Activated CD4-positive, CD25-positive, alpha-beta regulatory T cell (primary cell): ENCODE measurements at regions not wholly inside any gene's neighbourhood (a gene's known extent, or its start where the extent isn't known, plus 50 kb on each side); places are given as distances from the start of the nearest gene placed in this dataset.

ENCODE experiments used
- DNase-seq, 4 experiments: peaks; one replicate each; lab custom pipeline; 2025; lab: John Stamatoyannopoulos, UW

DNA sequence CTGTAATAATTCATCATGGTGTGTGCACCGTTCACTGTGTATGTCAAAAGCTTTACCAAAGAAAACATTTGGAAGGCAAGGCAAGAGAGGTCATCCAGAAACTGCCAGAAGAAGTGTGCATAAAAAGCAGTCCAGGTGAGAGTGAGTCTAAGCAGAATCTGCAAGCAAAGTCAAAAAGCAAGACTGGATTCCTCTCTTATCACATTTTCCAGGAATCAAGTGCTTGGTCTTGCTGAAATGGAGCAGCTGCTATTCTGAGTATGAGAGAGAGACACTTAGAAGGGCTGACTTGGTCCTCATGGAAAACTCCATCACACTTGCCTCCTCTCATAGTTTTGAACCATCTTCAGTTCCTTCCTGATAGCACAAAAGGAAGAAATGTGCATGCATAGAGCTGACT is 231.3 kb downstream of the ANAPC1 start:
- no peak for DNase-seq

DNA sequence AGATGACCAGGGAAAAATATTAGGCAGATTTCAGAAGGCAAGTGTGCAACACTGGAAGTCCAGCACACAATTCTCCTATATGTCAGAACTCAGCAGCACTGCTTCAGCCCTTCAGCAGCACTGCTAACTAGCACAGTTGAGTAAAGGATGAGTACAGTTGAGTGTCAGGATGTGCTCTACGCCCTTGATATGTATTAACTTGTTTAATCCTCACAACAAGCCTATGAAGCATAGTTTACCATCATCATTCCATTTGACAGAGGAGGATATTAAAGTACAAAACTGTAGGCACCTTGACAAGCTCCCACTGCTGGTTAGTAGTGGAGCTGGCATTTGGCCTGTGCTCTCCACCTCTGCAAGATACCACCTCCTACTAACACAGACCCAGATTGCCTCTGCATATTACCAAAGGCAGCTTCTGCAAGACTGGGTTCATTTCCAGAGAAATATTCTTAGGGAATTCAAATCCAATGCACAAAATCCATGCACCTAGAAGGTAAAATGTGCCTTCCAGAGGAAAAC is 230.8 kb downstream of the ANAPC1 start:
- DNase-seq, result no peak

DNA sequence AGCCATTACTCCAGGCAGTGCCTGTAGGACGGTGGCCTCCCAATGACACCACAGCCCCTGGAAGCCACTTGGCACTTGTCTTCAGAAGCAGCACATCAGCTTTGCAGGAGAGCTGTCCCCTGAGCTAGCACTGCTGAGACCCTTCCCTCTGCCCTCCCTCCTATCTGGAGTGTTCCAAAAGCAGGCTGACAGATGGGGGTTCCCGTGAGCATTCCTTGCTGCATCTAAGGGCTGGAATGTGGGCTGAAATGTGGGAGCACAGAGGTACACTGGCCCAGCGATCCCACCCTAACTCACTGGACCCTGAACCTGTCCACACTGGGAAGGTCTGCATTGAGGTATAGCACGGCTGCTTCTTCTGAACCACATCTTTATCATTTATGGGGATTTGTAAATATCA is 230.1 kb downstream of the ANAPC1 start:
- DNase-seq, result no peak

DNA sequence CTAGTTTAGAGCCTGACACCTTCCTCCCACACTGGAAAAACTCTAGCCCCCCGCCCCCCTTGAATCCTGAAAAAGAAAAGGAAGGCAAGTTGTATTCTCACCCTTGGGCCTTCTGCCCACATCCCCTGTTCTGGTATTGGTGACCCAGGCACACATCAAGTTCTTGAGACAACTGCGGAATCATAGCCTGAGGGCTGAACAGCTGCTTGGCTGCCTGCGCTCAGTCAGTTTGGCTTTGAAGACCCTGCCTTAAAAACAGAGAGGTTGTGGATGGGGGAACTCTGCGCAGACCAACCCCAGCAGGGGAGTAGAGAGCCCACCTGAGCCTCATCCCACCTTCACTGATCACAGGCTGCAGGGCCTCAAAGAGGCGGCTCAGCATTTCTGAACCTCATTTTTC is 229.2 kb downstream of the ANAPC1 start:
- no peak for DNase-seq

DNA sequence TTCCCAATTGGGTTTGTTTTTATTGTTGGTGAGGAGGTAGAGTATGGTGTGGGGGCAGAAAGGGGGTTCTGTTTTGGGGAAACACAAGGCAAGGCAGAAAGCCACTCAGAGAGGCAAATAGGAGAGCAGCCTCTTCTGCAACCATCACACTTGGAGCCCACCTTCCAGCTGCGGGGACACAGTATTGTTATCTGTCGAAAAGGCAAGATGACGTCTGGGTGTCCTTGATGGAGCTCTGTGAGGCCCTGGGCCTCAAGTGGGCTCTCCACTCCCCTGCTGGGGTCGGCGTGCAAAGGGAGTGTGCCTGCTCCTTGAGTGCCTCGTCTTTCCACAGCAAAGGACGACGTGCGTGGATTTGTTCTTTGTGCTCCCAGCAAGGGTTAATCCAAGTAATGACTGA is 227.6 kb downstream of the ANAPC1 start:
- DNase-seq, result no peak

DNA sequence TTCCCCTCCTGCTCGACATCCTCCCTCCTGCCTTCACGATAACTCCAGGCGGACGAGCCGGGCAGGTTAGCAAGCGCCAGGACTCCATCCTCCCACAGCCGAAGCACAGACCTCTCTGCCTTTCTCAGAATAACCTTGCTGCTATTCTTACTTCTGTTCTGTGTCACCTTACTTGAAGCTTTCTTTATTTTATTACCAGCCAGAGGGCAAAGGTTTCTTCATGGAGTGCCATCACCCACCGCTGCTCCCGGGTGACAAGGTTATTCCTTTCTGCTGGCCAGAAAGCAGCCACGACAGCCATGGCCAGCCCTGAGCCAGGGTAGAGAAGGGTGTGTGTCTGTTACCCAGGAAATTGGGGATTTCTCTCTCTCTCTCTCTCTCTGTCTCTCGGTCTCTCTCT is 227.1 kb downstream of the ANAPC1 start:
- no peak for DNase-seq

DNA sequence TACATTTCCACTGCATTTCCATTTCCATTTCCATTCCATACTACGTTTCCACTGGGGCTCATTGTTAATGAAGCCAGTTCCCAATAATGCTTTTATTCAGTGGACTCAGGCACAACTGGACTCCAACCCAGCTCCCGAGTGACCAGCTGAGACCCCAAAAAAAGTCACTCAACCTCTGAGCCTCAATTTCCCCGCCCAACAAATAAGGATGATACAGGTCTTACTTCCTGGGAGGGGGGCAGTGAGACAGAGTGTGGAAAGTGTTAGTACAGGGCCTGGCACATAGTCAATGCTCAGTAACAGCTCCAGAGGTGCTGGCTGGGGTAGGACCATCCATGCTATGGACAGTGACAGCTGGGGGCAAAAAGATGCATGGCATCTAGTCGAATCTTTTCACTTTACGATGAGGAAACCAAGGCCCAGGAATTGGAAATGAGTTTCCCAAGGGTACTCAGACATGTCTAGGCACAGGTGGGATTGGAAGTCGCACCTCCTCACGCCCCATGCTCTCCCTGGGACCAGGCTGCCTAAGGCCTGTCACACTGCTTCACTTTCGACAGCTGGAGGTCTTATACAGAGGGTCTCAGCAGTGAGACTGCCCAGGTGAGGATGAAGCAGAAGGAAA is 226.5 kb downstream of the ANAPC1 start:
- DNase-seq, result no peak

DNA sequence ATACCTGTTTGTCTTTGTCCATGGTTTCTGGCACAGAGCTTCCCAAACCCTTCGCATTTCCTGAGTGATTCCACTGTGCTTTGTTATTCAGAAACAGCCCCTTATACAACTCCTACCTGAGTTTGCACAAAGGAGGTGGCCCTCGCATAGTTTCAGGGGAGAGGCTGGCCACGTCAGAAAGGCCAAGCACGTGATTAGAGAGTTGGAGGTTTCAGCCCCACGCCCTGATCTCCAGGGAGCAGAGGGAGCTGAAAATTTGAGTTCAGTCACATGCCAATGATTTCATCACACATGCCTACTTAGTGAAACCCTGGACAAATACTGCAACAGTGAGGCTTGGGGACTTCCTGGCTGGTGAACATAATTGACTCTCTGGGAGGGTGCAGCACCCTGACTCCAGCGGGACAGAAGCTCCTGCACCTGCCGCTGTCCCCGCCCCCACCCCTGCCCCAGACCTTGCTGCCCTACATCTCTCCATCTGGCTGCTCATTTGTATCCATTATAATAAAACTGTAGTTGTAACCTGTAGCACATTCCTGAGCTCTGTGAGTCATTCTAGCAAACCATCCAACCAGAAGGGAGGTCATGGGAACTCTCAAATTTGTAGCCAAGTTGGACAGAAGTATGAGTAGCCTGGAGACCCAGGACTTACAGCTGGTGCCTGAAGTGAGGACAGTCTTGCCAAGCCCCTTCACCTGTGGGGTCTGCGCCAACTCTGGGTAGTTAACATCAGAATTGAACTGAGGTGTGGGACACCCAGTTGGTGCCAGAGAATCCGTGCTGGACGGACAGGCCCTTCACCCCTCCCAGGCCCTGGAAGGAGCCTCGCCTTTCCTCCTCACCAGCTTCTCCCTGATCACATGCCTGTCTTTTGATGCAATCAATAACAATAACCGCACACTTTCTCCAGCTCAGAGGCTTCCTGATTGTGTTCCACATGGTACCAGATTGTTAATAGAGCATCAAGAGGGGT is 224.3 kb downstream of the ANAPC1 start:
- DNase-seq, result no peak

DNA sequence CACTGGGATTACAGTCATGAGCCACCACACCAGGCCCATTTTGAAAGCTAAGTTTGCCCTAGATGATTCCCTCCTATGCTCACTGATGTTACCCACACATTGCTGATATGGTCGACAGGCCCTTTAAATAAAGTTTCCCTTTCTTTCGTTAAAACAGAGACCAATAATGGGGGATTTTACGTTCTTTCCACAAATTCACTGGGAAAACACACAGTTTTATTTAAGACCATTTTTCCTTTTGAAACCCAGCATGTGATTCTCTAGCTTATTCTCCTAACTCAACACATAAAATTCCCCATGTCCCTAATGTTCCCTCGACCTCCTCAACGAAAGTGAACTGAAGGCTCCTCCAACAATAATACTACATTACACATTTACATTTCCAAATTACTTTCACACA is 223.2 kb downstream of the ANAPC1 start:
- DNase-seq, result no peak

DNA sequence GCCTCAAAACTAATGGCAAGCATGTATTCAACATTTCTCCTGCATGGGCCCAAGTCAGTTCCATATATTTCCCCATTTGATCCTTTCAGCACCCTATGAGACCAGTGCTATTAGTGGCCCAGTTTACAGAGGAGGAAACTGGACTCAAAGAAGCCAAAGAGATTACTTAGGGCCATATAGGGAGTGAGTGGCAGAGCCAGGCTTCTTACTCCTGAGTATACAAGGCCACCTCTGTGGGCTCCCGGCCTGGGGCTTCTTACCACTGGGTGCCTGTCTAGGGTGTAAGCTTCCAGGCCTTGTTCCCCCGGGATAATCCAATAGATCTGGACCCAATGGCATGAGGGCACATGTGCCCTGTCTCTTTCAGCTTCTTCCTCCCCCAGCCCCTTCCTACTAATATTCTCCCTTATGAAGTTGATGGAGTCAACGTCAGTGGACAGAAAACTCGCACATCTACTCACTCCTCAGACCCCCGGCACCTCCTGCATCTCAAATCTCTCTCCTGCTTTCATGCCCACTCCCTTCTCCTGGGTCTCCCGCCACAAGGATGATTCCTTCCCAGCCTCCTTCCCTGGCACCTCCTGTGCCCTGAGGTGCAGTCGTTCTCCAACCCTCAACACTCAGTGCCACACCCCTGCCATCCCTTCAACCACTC is 222.6 kb downstream of the ANAPC1 start:
- DNase-seq, result no peak

DNA sequence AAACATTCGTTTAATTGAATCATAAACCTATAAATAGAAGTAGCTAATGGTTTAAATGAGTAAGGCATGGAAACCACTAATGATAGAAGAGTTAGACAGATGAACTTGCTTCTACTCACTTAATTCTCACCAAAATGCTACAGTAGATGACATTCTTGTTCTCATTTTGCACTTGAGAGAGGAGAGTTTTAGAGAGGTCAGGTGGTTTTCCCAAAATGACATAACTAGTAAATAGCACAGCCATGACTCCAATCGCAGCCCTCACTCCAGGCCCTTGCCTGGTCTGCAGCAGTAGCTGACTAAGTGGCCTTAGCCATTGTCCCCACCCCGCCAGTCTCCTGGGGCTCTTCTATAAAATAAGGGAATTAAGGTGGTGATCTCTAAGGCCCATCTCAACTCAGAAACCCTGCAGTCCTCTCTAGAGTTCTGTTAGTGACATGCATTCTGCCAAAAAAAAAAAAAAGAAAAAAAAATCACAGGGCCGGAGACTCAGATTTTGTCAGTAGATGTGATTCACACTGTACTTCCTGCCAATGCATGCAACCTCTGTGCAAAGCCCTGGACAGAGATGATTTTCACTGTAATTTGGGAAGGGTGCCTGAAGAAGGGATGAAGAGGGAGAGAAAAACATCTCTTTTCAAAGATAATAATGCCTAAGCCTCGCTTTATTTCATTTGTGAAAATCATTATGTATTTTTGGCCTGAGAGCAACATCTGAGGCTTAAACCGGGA is 221.8 kb downstream of the ANAPC1 start:
- no peak for DNase-seq

DNA sequence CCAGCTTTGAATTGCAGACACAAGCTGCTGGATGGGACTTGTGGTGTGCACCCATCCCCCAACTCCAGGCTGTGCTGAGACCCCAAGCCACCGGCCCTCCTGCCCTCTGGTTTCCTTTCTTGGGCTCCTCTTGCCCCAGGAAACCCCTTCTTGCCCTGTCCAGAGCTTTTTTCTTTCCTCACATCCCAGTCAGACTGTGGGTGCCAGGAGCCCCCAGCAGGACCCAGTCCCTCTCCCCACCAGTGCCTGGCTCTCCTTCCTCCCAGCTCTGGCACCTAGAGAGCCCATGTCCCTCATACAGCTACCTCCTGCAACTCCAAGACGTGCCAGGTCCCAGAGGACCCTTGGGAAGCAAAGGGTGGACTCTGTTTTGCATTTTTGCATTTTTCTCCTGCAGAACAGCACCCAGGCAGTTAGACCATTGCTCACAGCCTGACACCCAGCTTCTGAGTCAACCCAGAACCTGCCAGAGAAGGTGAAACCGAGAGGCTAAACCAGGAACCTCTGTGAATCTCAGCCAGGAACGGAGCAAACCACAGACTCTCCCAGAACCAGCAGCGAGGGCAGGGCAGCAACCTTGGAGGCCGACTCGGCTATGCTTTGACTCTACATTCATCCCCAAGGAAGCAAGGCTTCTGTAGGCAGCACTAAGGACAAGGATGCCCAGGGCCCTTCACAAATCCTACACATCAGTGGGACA is 221.1 kb downstream of the ANAPC1 start:
- DNase-seq, result no peak

DNA sequence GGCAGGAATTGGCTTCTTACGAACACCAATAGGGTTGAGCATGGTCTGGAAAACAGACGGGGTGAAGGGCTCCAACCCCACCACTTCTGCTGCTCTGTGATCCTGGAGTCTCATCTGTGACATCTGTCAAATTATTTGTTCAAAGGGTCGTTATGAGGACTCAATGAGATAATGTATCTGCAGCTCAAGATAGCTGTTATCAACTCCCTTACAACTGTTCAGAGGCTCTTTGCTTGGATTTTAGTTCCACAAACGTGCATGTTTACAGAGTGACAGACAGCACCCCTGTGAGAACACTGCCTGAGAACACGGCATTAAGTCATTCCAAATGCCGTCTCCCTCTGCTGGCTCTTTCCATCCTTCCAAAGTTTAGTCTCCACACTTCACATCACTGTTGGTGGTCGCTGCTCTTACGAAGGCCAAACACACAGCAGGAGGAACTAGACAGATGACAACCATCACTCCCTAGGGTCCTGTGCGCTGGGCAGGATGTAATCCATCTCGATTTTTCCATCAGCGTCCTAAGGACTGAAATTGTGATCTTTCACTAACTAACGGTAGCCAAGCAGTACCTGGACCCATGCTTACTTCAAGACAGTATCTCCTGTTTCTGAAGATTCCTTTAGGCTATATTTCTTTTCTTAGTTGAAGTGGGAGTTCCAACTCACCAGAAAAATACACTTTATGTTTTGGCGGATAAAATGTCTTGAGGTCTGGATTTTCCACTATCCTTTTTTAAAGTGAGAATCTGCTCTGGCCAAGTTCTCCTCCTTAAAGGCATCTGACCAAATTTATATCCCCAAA is 220.3 kb downstream of the ANAPC1 start:
- DNase-seq, result no peak

DNA sequence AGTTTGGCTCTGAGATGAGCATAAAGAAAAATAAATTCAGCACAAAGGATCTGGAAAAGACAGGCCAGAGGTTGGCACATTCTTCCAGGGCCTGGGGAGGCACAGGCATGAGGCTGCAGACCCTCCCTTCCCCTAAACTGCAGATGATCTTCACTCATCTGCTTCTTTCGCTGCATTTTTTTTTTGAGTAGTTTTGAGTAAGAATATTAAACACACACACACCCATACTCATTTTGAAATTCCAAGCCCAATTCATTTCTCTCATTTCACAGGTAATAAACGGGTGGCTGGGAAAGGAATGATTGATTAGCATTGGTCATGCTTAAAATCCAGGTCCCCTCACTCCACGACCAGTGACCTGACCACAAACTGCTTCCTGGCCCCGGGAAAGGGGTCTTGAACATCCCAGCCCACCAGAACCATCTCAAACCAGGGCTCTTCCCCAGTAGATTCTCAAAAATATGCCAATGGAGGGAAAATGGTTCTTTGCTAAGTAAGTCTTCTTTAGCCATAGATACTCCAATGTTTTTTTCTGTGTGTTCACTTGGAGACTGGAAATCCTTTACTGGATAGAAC is 219.6 kb downstream of the ANAPC1 start:
- DNase-seq, result no peak

DNA sequence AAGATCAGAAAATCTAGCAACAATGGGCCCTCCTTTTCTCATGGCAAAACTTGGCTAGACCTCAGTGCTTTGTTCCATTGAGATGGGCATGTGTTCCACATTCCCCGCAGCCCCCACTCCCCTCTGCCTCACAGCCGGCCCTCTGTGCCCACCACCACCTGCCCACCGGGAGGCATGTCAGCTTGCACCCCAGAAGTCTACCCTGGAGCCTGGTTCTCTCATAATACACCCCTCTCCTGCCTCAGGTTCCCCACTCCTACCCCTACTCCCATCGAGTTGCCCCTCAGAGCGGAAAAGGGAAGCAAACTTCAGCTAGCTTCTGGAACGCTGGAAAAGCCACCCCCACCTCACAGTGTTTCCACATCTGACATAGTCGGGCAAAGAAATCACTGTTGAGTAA is 219.0 kb downstream of the ANAPC1 start:
- DNase-seq, result no peak

DNA sequence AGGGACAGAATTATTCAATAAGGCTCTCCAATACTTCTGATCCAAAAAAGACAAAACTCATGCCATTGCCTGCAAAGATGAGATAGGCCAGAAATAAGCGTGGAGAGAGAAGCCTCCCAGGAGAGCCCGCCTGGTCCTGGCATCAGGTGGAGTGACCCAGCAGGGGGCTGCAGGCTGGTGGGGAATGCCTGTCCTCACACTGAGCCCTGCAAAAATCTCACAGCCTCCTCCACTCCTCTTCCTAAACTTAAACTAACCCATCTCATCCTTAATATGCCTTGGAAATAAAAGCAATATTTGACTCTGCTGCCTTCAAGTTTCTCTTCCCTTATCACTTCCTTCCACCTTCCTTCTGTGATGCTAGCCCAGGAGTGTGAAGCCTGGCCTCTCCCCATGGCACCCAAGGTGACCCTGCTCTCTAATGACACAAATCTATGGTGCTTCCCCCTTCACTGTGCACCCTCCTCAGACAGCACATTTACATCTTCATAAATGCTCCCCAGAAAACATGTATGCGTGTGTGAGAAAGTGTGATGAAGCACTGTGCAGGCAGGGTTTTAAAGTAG is 218.4 kb downstream of the ANAPC1 start:
- DNase-seq, result no peak

DNA sequence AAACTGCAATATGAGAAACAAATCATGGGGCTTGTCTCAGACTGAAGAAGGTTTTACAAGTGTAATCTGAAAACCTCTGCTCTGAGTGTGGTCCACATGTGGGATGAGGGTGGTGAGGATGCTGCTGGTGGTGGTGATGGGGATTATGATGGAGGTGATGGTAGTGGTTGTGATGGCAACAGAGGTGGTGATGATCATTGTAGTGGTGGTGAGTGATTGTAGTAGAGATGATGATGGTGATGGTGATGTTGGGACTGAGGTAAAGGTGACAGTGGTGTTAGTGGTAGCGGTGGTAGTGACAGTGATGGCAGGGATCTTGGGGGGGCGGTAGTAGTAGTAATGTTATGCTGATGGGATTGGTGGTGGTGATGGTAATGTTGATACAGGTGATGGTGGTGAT is 217.8 kb downstream of the ANAPC1 start:
- no peak for DNase-seq

DNA sequence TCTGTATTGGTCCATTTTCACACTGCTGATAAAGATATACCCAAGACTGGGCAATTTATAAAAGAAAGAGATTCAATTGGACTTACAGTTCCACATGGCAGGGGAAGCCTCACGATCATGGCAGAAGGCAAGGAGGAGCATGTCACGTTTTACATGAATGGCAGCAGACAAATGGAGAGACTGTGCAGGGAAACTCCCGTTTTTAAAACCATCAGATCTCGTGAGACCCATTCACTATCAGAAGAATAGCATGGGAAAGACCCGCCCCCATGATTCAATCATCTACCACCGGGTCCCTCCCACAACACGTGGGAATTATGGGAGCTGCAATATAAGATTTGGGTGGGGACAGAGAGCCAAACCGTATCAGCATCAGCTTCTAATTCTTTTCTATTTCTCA is 217.0 kb downstream of the ANAPC1 start:
- DNase-seq, result no peak

DNA sequence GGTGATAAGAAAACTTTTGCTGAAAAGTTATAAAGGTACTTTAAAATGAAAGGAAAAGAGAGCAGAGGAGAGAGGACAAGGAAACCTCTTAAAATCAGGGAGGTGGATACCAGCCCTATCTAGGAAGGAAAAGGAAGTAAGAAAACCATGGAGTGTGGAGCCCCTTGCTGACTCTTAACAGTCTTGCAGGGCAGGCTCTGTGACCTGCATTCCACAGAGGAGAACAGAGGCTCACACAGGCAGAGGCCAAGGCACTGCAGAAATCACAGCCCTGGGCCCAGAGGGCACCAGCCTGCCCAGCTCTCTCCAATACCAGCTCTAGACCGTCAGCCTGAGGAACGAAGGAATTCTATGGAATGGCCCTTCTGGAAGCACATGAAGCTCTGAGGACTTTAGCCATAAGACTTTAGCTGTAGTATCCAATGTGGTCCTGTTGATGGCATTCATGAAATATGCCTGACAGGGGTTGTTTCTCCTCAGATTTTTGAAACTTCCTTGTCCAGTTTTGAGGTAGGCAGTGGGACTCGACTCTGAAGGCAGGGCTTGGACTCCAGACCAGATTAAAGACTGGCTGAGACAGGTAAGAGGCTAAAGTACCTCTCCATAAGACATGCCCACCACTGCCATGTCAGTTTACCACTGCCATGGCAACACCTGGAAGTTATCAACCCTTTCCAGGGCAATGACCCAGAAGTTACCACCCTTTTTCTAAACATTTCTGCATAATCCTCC is 216.3 kb downstream of the ANAPC1 start:
- no peak for DNase-seq
